Body of pancreas (tissue), 4 donors: ENCODE measurements at regions not wholly inside any gene's neighbourhood (a gene's known extent, or its start where the extent isn't known, plus 50 kb on each side); places are given as distances from the start of the nearest gene placed in this dataset.
A peak's percentile ranks its signal among the peaks of the same experiment; 100 is the strongest.
"Not testable (repeated sequence)": the region's sequence is repeated elsewhere in the genome, so short reads cannot be mapped to it uniquely, and the experiment has no call there.

ENCODE experiments used
- ATAC-seq: fragments of 150-250 bp; one replicate; pipeline ENCODE4 v1.9.1; 2016
- DNase-seq, 4 donors: peaks; one replicate each; pipeline ENCODE4 v3.0.0-alpha.2; 2019
- H3K27ac ChIP-seq, 4 donors: fragments of 200-600 bp; sonication (generic); 1 replicate in 3 of 4; 2 replicates in 1 of 4; pipeline versions ENCODE4 v1.5.1 to v1.6.1; 2016 to 2019; ENCODE audit warnings: mild to moderate bottlenecking in 1 of 4, mixed read lengths in 1 of 4, moderate library complexity in 1 of 4
- H3K27me3 ChIP-seq, 2 donors: fragments of 200-600 bp; sonication (generic); one replicate each; pipeline ENCODE4 v1.6.0; 2016; ENCODE audit warnings: mild to moderate bottlenecking in 1 of 2
- H3K36me3 ChIP-seq, 2 donors: fragments of 200-600 bp; sonication (generic); replicated peaks in 1 of 2; 2 replicates each; pipeline ENCODE4 v1.5.1; 2016; ENCODE audit warnings: low read depth in 2 of 2; ENCODE audit not compliant: insufficient read depth in 1 of 2
- H3K4me1 ChIP-seq: fragments of 200-600 bp; sonication (generic); one replicate; pipeline ENCODE4 v1.6.0; 2016
- H3K4me3 ChIP-seq, 2 donors: fragments of 200-600 bp; sonication (generic); 1 replicate in 1 of 2; 2 replicates in 1 of 2; pipeline ENCODE4 v1.5.1; 2016 to 2019
- H3K9me3 ChIP-seq, 3 donors: fragments of 200-600 bp; sonication (generic); 1 replicate in 2 of 3; 2 replicates in 1 of 3; pipeline ENCODE4 v1.5.1; 2016
- CTCF ChIP-seq, 7 experiments: fragments of 450-650 bp in 4 of 7; fragments of 200-600 bp in 3 of 7; sonication (generic) in 3 of 7; IDR thresholded peaks; one replicate each; pipeline ENCODE4 v1.5.1; 2016 to 2019; ENCODE audit warnings: antibody characterized with exemption in 7 of 7
- POLR2A ChIP-seq, 3 donors: fragments of 450-650 bp; IDR thresholded peaks; one replicate each; pipeline ENCODE4 v1.6.1; 2016; ENCODE audit warnings: antibody characterized with exemption in 3 of 3, mild to moderate bottlenecking in 2 of 3
- WGBS, 2 donors: methylation state at CpG; one replicate each; pipeline ENCODE4 v1.1.5; 2017; 5-methylcytosine and 5-hydroxymethylcytosine counted together
- intact Hi-C: fragments of 100-400 bp; cut with DNase I; formaldehyde crosslinking; loops from one replicate; pipeline ENCODE4 v1.15.1; 2023

- H3K27ac ChIP-seq, result no peak overlapping the region
- H3K4me1 ChIP-seq, result peaks cover 9% of the 10 kb centered on the region
- H3K9me3 ChIP-seq, result no peaks in the 10 kb centered on the region
- intact Hi-C loops, result no loop called here
- H3K36me3 ChIP-seq, result no peaks in the 10 kb centered on the region
- ATAC-seq (no peak), DNase-seq (no peak)
- TF ChIP-seq CTCF (IDR thresholded peaks at IDR 0.05), result no peak
- TF ChIP-seq POLR2A (IDR thresholded peaks at IDR 0.05), result no peak
- H3K4me3 ChIP-seq, result no peak overlapping the region
- H3K27me3 ChIP-seq, result no peaks in the 10 kb centered on the region
Measured at GRCh38 chr15:96974761-96975160, 644.3 kb downstream of the NR2F2 start.

GRCh38 chr15:96977886-96978285, 647.4 kb downstream of the NR2F2 start:
- ATAC-seq (no peak), DNase-seq (no peak)
- Histone ChIP-seq H3K36me3 (no peaks in the 10 kb centered on the region), H3K4me1 (peaks cover 9% of the 10 kb centered on the region), H3K27ac (peak overlapping the region in 2 of 4 donors; percentile 1 to 40), H3K27me3 (no peaks in the 10 kb centered on the region), H3K9me3 (no peaks in the 10 kb centered on the region), H3K4me3 (no peak overlapping the region)
- intact Hi-C loops, result no loop called here
- WGBS, 2 donors, result 52 to 81% methylated on average over 2 of the region's 2 CpGs
- no peak for TF ChIP-seq CTCF (IDR thresholded peaks at IDR 0.05)

GRCh38 chr15:96978937-96979473, 648.5 kb downstream of the NR2F2 start:
- H3K4me1 ChIP-seq, result peaks cover 9% of the 10 kb centered on the region
- no peaks in the 10 kb centered on the region for H3K9me3 ChIP-seq
- peak in 2 of 4 donors; percentile 30 to 63 for DNase-seq
- peak overlapping the region in 2 of 4 donors; percentile 1 to 40 for H3K27ac ChIP-seq
- no peaks in the 10 kb centered on the region for H3K36me3 ChIP-seq
- no peak overlapping the region for H3K4me3 ChIP-seq
- WGBS, 2 donors, result 11 to 15% methylated on average over 5 of the region's 5 CpGs
- TF ChIP-seq POLR2A (IDR thresholded peaks at IDR 0.05) (no peak), CTCF (IDR thresholded peaks at IDR 0.05) (no peak)
- no peak for ATAC-seq
- intact Hi-C loops, result no loop called here
- no peaks in the 10 kb centered on the region for H3K27me3 ChIP-seq

GRCh38 chr15:96984121-96984671, 653.7 kb downstream of the NR2F2 start:
- H3K36me3 ChIP-seq, H3K9me3 ChIP-seq, DNase-seq, intact Hi-C loops, H3K27me3 ChIP-seq, H3K4me1 ChIP-seq, ATAC-seq, H3K4me3 ChIP-seq, H3K27ac ChIP-seq: not testable (repeated sequence)
- 88 to 92% methylated on average over 27 to 34 of the region's 58 CpGs for WGBS, 2 donors

GRCh38 chr15:96992817-96993216, 662.3 kb downstream of the NR2F2 start:
- ATAC-seq, result no peak
- no peak for DNase-seq
- H3K27me3 ChIP-seq, result no peaks in the 10 kb centered on the region
- no peaks in the 10 kb centered on the region for H3K9me3 ChIP-seq
- no peaks in the 10 kb centered on the region for H3K4me1 ChIP-seq
- no peak overlapping the region for H3K4me3 ChIP-seq
- intact Hi-C loops, result no loop called here
- 44 to 57% methylated on average over 5 of the region's 5 CpGs for WGBS, 2 donors
- H3K36me3 ChIP-seq, result no peaks in the 10 kb centered on the region
- TF ChIP-seq POLR2A (IDR thresholded peaks at IDR 0.05) (no peak), CTCF (IDR thresholded peaks at IDR 0.05) (no peak)
- H3K27ac ChIP-seq, result no peak overlapping the region
